ENCODE measurements at regions not wholly inside any gene's neighbourhood (a gene's known extent, or its start where the extent isn't known, plus 50 kb on each side); places are given as distances from the start of the nearest gene placed in this dataset.

- no peak for ATAC-seq
- DNase-seq: no peak
- Histone ChIP-seq H3K4me1 (no peaks in the 10 kb centered on the region), H3K9me3 (no peaks in the 10 kb centered on the region), H3K4me3 (no peak overlapping the region), H3K36me3 (no peaks in the 10 kb centered on the region), H3K27me3 (no peaks in the 10 kb centered on the region), H3K27ac (no peak overlapping the region)
- WGBS, 4 donors: 80 to 94% (median 85%) methylated on average over 1 of the region's 1 CpG
- TF ChIP-seq CTCF (IDR thresholded peaks at IDR 0.05): no peak
- no peak for TF ChIP-seq POLR2A (IDR thresholded peaks at IDR 0.05)
- intact Hi-C loops (cut with DNase I): no loop called here
Measured at GRCh38 chr2:181231151-181231550, 226.0 kb upstream of the ITGA4 start.

GRCh38 chr2:181231886-181232621, 225.1 kb upstream of the ITGA4 start:
- no peaks in the 10 kb centered on the region for H3K9me3 ChIP-seq
- no peak overlapping the region for H3K4me3 ChIP-seq
- no peaks in the 10 kb centered on the region for H3K36me3 ChIP-seq
- H3K4me1 ChIP-seq: no peaks in the 10 kb centered on the region
- TF ChIP-seq CTCF (IDR thresholded peaks at IDR 0.05) (peak in 1 of 12 donors; percentile 11), POLR2A (IDR thresholded peaks at IDR 0.05) (no peak)
- ATAC-seq: no peak
- WGBS, 4 donors: 41 to 65% (median 58%) methylated on average over 2 of the region's 2 CpGs
- DNase-seq: no peak
- intact Hi-C loops (cut with DNase I): no loop called here
- H3K27ac ChIP-seq: no peak overlapping the region
- no peaks in the 10 kb centered on the region for H3K27me3 ChIP-seq

GRCh38 chr2:181234487-181234891, 222.7 kb upstream of the ITGA4 start:
- Histone ChIP-seq H3K36me3 (no peaks in the 10 kb centered on the region), H3K27me3 (no peaks in the 10 kb centered on the region), H3K9me3 (no peaks in the 10 kb centered on the region), H3K4me3 (no peak overlapping the region), H3K4me1 (peaks cover 0 to 5% (median 0%) of the 10 kb centered on the region in 12 donors), H3K27ac (no peak overlapping the region)
- 57 to 80% (median 60%) methylated on average over 1 of the region's 1 CpG for WGBS, 4 donors
- ATAC-seq (no peak), DNase-seq (no peak)
- TF ChIP-seq CTCF (IDR thresholded peaks at IDR 0.05) (no peak), POLR2A (IDR thresholded peaks at IDR 0.05) (no peak)
- intact Hi-C loops (cut with DNase I): no loop called here

- Histone ChIP-seq H3K36me3 (no peaks in the 10 kb centered on the region), H3K27ac (no peak overlapping the region), H3K9me3 (no peaks in the 10 kb centered on the region), H3K27me3 (no peaks in the 10 kb centered on the region), H3K4me3 (no peak overlapping the region), H3K4me1 (peaks cover 0 to 5% (median 0%) of the 10 kb centered on the region in 12 donors)
- 83 to 92% (median 84%) methylated on average over 1 of the region's 1 CpG for WGBS, 4 donors
- intact Hi-C loops (cut with DNase I): no loop called here
- ATAC-seq: no peak
- TF ChIP-seq POLR2A (IDR thresholded peaks at IDR 0.05): no peak
- TF ChIP-seq CTCF (IDR thresholded peaks at IDR 0.05): no peak
- no peak for DNase-seq
Measured at GRCh38 chr2:181235011-181235410, 222.2 kb upstream of the ITGA4 start.

Data from heart left ventricle (tissue), 16 donors.